NCI-H1694 treated with DMSO at 0.1 percent for 48 hours (cell line): ENCODE measurements at regions not wholly inside any gene's neighbourhood (a gene's known extent, or its start where the extent isn't known, plus 50 kb on each side); places are given as distances from the start of the nearest gene placed in this dataset.
A peak's percentile ranks its signal among the peaks of the same experiment; 100 is the strongest.

Source experiments
- DNase-seq: peaks from one replicate; lab custom pipeline; 2025; lab: John Stamatoyannopoulos, UW

GRCh38 chr15:61798631-61799030 is 261.6 kb downstream of the VPS13C start:
- no peak for DNase-seq

GRCh38 chr15:61796056-61796455 is 264.2 kb downstream of the VPS13C start:
- DNase-seq: no peak

- no peak for DNase-seq
These were observed 265.4 kb downstream of the VPS13C start for GRCh38 chr15:61794881-61795280.

- DNase-seq: no peak
These were observed 266.0 kb downstream of the VPS13C start for GRCh38 chr15:61794276-61794675.

GRCh38 chr15:61784734-61785133 is 275.5 kb downstream of the VPS13C start:
- no peak for DNase-seq

- no peak for DNase-seq
These were observed 279.8 kb downstream of the VPS13C start for GRCh38 chr15:61780278-61780980.

- no peak for DNase-seq
These were observed 282.6 kb downstream of the VPS13C start for GRCh38 chr15:61777689-61778088.

GRCh38 chr15:61769557-61769956 is 290.7 kb downstream of the VPS13C start:
- no peak for DNase-seq

GRCh38 chr15:61768131-61768530 is 292.1 kb downstream of the VPS13C start:
- no peak for DNase-seq

GRCh38 chr15:61764981-61765380 is 295.3 kb downstream of the VPS13C start:
- DNase-seq: no peak

- no peak for DNase-seq
These were observed 296.1 kb downstream of the VPS13C start for GRCh38 chr15:61764141-61764540.

GRCh38 chr15:61762676-61763075 is 297.6 kb downstream of the VPS13C start:
- no peak for DNase-seq

GRCh38 chr15:61759639-61760038 is 300.6 kb downstream of the VPS13C start:
- DNase-seq: peak; percentile 32

- no peak for DNase-seq
These were observed 304.0 kb downstream of the VPS13C start for GRCh38 chr15:61756071-61756820.

GRCh38 chr15:61755467-61755866 is 304.8 kb downstream of the VPS13C start:
- no peak for DNase-seq

- DNase-seq: no peak
These were observed 307.1 kb downstream of the VPS13C start for GRCh38 chr15:61753018-61753710.

- DNase-seq: no peak
These were observed 308.2 kb downstream of the VPS13C start for GRCh38 chr15:61752001-61752400.

GRCh38 chr15:61750271-61751084 is 309.8 kb downstream of the VPS13C start:
- DNase-seq: no peak

GRCh38 chr15:61749169-61749568 is 311.1 kb downstream of the VPS13C start:
- DNase-seq: no peak

GRCh38 chr15:61748529-61748928 is 311.7 kb downstream of the VPS13C start:
- DNase-seq: no peak

GRCh38 chr15:61746589-61746988 is 313.7 kb downstream of the VPS13C start:
- no peak for DNase-seq

GRCh38 chr15:61743345-61743909 is 316.8 kb downstream of the VPS13C start:
- DNase-seq: no peak
